ENCODE measurements at regions not wholly inside any gene's neighbourhood (a gene's known extent, or its start where the extent isn't known, plus 50 kb on each side); places are given as distances from the start of the nearest gene placed in this dataset.
"Not testable (repeated sequence)": the region's sequence is repeated elsewhere in the genome, so short reads cannot be mapped to it uniquely, and the experiment has no call there.

DNA sequence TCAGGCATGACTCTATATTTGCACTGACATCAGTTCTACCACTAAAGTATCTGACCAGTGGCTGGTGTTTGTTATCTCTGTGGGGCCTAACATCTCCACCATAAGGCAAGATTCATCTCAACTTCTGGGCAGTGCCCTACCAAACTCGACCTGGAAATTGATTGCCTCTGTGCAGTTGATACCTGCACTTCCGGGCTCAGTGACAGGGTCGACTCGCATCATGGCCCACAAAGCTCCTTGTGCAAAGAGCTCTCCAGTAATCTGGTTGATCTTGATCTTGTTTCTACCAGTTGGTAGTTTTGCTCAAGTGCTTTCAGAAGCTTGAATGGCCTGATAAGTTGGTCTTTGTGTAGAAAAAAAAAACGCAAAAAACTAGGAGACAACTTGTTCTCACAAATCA is 501.1 kb upstream of the JAG1 start:
- DNase-seq (ENCODE audit: low read depth) = no peak

GRCh38 chr20:11176431-11176830 is 502.6 kb upstream of the JAG1 start:
- no peak for DNase-seq (ENCODE audit: low read depth)

GRCh38 chr20:11178946-11179654 is 505.3 kb upstream of the JAG1 start:
- DNase-seq (ENCODE audit: low read depth) = no peak

DNA sequence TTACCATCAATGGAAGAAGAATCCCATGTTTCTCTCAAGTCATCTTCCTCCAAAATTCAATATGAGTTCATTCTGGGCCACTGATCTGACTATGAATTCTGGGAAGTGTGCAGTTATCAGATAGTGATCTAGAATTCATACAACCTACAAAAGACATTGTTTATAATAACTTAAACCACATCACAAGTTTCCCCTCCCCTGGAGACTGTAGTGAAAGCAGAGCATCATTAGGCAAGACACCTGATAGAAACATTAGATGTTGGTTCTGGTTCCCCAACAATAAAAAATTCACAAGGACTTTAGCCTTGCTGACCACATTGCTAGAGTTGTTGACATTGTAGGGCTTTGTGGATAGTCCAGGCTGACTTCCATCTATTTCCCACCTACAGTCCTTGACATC is 506.4 kb upstream of the JAG1 start:
- no peak for DNase-seq (ENCODE audit: low read depth)

DNA sequence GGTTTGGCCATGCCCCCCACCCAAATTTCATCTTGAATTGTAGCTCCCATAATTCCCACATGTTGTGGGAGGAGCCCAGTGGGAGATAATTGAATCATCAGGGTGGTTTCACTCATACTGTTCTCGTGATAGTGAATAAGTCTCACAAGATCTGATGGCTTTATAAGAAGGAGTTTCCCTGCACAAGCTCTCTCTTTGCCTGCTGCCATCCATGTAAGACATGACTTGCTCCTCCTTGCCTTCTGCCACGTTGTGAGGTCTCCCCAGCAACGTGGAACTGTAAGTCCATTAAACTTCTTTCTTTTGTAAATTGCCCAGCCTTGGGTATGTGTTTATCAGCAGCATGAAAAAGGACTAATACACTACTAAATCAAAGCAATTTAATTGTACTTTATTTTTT is 507.3 kb upstream of the JAG1 start:
- DNase-seq (ENCODE audit: low read depth) = not testable (repeated sequence)

DNA sequence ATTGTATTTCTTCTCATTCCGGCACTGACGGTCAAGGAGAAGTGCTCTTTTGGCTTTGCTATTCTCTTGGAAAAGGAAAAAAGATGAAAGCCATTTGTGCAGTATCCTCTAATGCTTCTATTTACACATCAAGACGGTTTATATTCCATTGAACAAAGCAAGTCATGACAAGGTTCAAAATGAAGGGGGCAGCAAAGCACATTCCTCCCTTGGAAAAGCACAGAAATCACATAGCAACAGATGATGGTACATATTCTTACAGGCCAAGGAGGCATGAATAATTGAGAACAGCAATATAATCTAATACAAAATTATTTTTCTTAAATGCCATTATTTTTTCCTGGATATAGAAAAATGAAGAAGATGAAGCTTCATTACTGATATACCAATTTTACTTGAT is 508.2 kb upstream of the JAG1 start:
- no peak for DNase-seq (ENCODE audit: low read depth)

GRCh38 chr20:11182720-11183119 is 508.9 kb upstream of the JAG1 start:
- DNase-seq (ENCODE audit: low read depth) = no peak

DNA sequence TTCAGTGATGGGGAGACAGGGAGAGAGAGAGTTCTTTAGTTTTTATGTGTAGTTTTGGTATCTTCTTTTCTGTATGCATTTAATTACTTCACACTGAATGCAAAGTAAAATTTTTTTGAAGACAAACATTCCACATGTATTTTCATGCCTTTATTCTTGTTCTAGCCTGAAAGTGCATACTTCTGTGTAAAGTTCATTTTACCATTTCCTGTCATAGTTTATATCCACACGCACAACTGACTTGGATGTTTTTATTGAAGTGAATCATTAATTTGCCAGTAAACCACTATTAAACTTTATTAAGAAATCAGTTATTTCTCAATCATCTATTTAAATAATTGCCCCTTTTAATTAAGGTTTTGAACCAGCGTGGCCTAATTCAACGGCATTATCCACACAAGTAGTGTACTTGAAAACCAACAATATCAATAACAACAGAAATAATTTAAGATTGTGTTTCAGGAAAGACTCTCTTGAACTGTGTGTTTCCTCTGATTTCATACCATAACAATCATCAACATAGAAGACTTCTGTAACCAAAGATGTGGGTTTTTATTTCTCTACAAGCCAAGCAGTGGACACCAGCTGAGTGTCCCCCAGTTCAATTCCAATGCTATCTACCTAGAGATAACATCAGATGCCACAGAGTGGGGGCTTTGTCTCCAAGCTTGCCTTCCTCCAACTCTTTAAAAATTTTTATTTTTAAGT is 512.7 kb upstream of the JAG1 start:
- DNase-seq (ENCODE audit: low read depth) = no peak

- no peak for DNase-seq (ENCODE audit: low read depth)
Observed at GRCh38 chr20:11188843-11189603, 515.2 kb upstream of the JAG1 start.

GRCh38 chr20:11190741-11191140 is 516.9 kb upstream of the JAG1 start:
- DNase-seq (ENCODE audit: low read depth) = no peak

DNA sequence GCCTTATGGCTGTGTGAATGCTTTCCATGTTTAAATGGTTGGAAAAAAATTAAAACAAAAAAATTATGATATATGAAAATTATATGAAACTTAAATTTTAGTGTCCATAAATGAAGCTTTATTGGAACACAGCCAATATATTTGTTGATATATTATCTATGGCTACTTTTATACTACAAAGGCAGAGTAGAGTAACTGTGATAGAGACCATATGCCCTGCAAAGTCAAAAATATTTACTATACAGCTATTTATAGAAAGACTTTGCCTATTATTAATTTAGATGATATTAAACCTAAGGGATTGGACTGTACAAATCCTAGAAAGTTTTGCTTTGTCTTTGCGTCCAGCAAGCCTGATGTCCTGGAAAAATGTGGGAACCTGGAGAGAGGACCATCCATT is 518.3 kb upstream of the JAG1 start:
- no peak for DNase-seq (ENCODE audit: low read depth)

DNA sequence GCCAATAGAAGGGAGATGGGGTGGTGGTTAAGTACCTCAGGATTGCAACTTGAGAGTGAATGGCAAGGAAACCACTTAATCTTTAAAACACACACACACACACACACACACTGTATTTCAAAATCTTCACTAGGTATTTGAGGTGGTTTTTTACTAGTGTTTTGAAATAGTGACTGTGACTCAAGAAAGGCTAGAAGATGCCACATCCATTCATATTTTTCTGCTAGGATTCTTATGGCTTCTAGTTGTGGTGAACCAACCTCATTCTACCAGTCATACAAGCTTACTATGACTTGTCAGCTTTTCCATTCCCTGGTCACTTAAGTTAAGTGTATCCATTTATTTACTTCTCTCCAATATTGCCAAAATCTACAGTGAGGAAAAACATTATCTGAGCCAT is 519.4 kb upstream of the JAG1 start:
- DNase-seq (ENCODE audit: low read depth) = peak; percentile 49

GRCh38 chr20:11195169-11195568 is 521.4 kb upstream of the JAG1 start:
- DNase-seq (ENCODE audit: low read depth) = no peak

- DNase-seq (ENCODE audit: low read depth) = no peak
Observed at GRCh38 chr20:11195899-11196558, 522.2 kb upstream of the JAG1 start.

DNA sequence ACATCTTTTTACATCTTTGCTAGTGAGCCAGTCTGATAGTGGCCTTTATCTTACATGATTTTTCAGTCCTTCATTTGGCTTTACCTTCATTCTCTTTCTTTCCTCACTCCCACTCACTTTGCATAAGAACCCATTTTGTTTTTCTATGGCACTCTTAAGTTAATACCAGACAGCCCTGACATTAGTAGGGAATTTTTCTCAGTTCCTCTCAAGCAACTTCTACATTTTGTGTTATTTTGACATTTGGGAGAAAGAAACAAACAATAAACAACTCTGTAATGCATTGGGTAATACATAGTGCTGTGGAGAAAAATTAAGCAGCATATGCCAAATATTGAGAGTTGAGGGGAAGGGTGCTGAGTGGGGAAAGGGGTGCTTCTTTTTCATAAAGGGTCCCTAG is 524.1 kb upstream of the JAG1 start:
- no peak for DNase-seq (ENCODE audit: low read depth)

DNA sequence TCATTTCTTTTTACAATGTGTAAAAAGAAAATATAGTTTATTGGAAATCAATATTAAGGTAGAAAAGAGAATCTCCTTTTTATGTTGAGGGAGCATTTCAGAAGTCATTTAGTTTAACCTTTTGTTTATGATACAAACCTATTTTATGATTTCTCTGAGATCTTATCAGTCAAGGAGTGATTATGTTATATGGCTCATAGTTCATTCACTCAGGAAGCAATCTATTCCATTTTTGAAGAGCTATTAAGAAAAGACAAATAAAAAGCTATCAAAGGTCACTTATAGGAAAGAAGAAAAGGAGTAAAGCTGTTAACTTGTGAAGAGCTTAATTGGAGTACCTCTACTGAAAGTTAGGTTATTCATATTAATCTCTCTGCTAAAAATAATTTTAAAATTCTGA is 526.6 kb upstream of the JAG1 start:
- no peak for DNase-seq (ENCODE audit: low read depth)

DNA sequence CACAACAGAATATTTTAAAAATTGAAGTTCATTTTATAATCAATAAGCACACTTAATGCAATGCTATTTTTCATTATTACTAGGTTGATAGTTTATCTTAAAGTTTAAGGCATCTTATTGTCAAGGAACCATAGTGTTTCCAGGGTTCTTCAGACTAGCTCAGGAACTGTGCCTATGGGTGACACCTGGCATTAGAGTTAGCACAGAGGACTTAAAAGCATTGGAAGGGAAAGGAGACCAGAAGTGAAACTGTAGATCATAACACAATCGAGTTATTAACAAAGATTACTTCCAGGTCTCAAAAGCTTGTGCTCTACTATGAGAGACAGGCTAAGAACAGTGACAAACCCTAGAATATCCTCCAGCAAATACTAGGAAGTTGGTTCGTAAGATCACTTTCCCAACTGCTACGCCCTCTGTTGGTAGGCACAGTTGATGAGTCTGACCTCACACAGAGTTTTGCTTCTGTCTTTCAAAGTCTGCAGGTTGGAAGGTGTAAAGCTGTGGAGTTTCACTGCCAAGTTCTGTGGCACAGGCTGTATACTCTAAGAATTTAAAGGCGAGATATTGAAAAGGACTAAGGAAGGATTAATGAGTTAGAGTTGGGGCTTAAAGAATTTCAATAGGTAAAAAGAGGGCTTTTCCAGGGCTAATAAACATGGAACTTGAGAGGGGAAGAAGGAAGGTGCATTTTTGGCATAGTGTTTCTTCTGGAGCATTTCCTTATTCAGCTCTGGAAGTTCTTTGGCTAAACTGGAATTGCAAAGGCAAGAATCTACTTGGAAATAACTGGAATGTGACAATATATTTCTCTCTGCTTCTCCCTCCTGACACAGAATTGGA is 531.3 kb upstream of the JAG1 start:
- peak; percentile 45 for DNase-seq (ENCODE audit: low read depth)

- no peak for DNase-seq (ENCODE audit: low read depth)
Observed at GRCh38 chr20:11205769-11206362, 532.1 kb upstream of the JAG1 start.

DNA sequence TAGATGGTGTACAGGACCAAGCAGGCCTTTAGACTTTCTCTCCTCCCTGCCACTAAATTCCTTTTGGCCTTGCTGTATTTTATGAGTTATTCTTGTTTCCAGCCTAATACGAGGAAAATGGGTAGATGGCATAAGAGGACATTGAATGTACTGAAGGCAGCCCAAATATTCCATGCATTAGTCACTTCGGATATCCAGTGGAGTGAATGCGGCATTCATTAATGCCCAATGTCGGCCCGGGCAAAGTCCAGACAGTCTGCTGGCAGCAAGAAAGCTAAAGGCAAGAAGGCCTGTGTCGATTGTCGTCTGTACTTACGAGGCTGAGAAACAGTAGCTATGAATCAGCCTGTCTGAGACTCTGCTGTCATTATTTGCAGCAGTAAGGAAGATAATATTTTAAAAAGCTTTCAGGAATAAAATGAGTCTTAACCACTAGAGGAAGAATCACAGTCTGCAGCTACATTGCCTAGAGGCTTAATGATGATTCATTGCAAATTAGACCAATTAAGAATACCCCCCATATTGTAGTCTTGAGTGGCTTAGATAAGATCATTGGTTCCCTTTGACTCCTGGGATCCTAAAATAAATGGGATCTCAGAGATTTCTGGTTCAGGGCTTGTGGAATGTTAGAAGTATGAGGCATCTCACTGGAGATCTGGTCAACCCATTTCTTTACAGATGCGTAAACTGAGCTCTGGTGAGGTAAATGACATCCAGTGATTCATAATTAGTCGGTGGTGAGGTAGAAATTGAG is 534.1 kb upstream of the JAG1 start:
- peak; percentile 39 for DNase-seq (ENCODE audit: low read depth)

- no peak for DNase-seq (ENCODE audit: low read depth)
Observed at GRCh38 chr20:11210611-11211010, 536.8 kb upstream of the JAG1 start.

DNA sequence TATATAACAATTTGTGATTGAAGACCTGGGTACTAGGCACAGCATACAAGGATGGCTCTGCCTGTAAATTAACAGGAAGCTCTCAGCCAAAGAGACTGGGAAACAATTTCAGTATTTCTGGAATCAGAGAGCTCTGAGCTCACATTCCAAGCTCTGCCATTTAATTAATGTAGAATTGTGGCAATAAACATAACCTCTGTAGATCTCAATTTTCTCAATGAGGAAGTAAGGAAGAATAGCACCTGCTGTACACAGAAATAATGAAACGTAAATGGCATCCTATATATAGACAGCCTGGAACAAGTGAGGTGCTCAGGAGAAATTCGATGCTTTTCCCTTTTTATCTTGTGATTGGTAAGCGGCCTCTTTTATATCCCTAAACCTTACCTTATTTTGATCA is 538.5 kb upstream of the JAG1 start:
- DNase-seq (ENCODE audit: low read depth) = no peak

All from stromal cell of bone marrow (primary cell).